Osteocyte (in vitro differentiated cells): ENCODE measurements at regions not wholly inside any gene's neighbourhood (a gene's known extent, or its start where the extent isn't known, plus 50 kb on each side); places are given as distances from the start of the nearest gene placed in this dataset.

Source experiments
- DNase-seq: peaks from one replicate; pipeline ENCODE4 v3.0.0; 2021; ENCODE audit warnings: mixed read lengths; ENCODE audit not compliant: unreplicated experiment; ENCODE audit errors: extremely low spot score
- H3K27ac Mint-ChIP-seq: one replicate; pipeline ENCODE4 v1.8.0; 2021; ENCODE audit warnings: mild to moderate bottlenecking, mixed read lengths; ENCODE audit not compliant: unreplicated experiment
- H3K27me3 Mint-ChIP-seq: one replicate; pipeline ENCODE4 v1.8.0; 2021; ENCODE audit warnings: mixed read lengths; ENCODE audit not compliant: unreplicated experiment
- H3K36me3 Mint-ChIP-seq: one replicate; pipeline ENCODE4 v1.8.0; 2021; ENCODE audit warnings: mixed read lengths; ENCODE audit not compliant: unreplicated experiment
- H3K4me1 Mint-ChIP-seq: one replicate; pipeline ENCODE4 v1.8.0; 2021; ENCODE audit warnings: mixed read lengths; ENCODE audit not compliant: unreplicated experiment
- H3K4me3 Mint-ChIP-seq: one replicate; pipeline ENCODE4 v1.8.0; 2021; ENCODE audit warnings: mild to moderate bottlenecking, moderate library complexity, mixed read lengths; ENCODE audit not compliant: unreplicated experiment
- H3K9me3 Mint-ChIP-seq: one replicate; pipeline ENCODE4 v1.8.0; 2021; ENCODE audit warnings: mixed read lengths; ENCODE audit not compliant: unreplicated experiment
- CTCF ChIP-seq: fragments of 200-600 bp; sonication (generic); IDR thresholded peaks from 2 replicates; pipeline ENCODE4 v1.5.0; 2021; ENCODE audit warnings: antibody characterized with exemption, mild to moderate bottlenecking, moderate library complexity

- peak overlapping the region; percentile 86 for H3K27ac Mint-ChIP-seq
- no peaks in the 10 kb centered on the region for H3K27me3 Mint-ChIP-seq
- no peaks in the 10 kb centered on the region for H3K36me3 Mint-ChIP-seq
- H3K9me3 Mint-ChIP-seq = no peaks in the 10 kb centered on the region
- H3K4me1 Mint-ChIP-seq = peaks cover 30% of the 10 kb centered on the region
- DNase-seq = no peak
- no peak for TF ChIP-seq CTCF
- peak overlapping the region; percentile 8 for H3K4me3 Mint-ChIP-seq
Observed at GRCh38 chr13:97880311-97880675, 73.2 kb upstream of the IPO5 start.

- Mint-ChIP-seq H3K36me3 (no peaks in the 10 kb centered on the region), H3K27me3 (no peaks in the 10 kb centered on the region), H3K27ac (no peak overlapping the region), H3K4me1 (peaks cover 30% of the 10 kb centered on the region), H3K9me3 (no peaks in the 10 kb centered on the region), H3K4me3 (no peak overlapping the region)
- no peak for DNase-seq
- no peak for TF ChIP-seq CTCF
Observed at GRCh38 chr13:97881556-97881955, 71.9 kb upstream of the IPO5 start.

GRCh38 chr13:97883396-97883795 is 70.1 kb upstream of the IPO5 start:
- H3K4me1 Mint-ChIP-seq = peaks cover 27% of the 10 kb centered on the region
- H3K27ac Mint-ChIP-seq = no peak overlapping the region
- no peaks in the 10 kb centered on the region for H3K36me3 Mint-ChIP-seq
- H3K4me3 Mint-ChIP-seq = no peak overlapping the region
- no peaks in the 10 kb centered on the region for H3K9me3 Mint-ChIP-seq
- H3K27me3 Mint-ChIP-seq = no peaks in the 10 kb centered on the region
- no peak for TF ChIP-seq CTCF
- DNase-seq = no peak

- H3K27me3 Mint-ChIP-seq = no peaks in the 10 kb centered on the region
- peaks cover 18% of the 10 kb centered on the region for H3K4me1 Mint-ChIP-seq
- DNase-seq = no peak
- no peaks in the 10 kb centered on the region for H3K36me3 Mint-ChIP-seq
- no peak for TF ChIP-seq CTCF
- H3K9me3 Mint-ChIP-seq = no peaks in the 10 kb centered on the region
- no peak overlapping the region for H3K27ac Mint-ChIP-seq
- H3K4me3 Mint-ChIP-seq = no peak overlapping the region
Observed at GRCh38 chr13:97884707-97885468, 68.6 kb upstream of the IPO5 start.

- Mint-ChIP-seq H3K4me3 (no peak overlapping the region), H3K9me3 (no peaks in the 10 kb centered on the region), H3K36me3 (no peaks in the 10 kb centered on the region), H3K4me1 (peaks cover 11% of the 10 kb centered on the region), H3K27ac (no peak overlapping the region), H3K27me3 (no peaks in the 10 kb centered on the region)
- no peak for TF ChIP-seq CTCF
- DNase-seq = no peak
Observed at GRCh38 chr13:97885641-97886040, 67.8 kb upstream of the IPO5 start.
